Transverse colon (tissue), 4 donors: ENCODE measurements at regions not wholly inside any gene's neighbourhood (a gene's known extent, or its start where the extent isn't known, plus 50 kb on each side); places are given as distances from the start of the nearest gene placed in this dataset.

Source experiments
- DNase-seq: peaks from one replicate; pipeline ENCODE4 v3.0.0-alpha.2; 2019
- H3K27ac ChIP-seq, 4 donors: fragments of 200-600 bp; sonication (generic); 2 replicates each; pipeline ENCODE4 v1.5.1; 2016 to 2018; ENCODE audit warnings: inconsistent platforms in 4 of 4
- H3K27me3 ChIP-seq: fragments of 200-600 bp; sonication (generic); 2 replicates; pipeline ENCODE4 v1.5.1; 2017; ENCODE audit warnings: inconsistent platforms
- H3K36me3 ChIP-seq, 4 donors: fragments of 200-600 bp; sonication (generic); 2 replicates each; pipeline ENCODE4 v1.5.1; 2017 to 2019; ENCODE audit warnings: inconsistent platforms in 4 of 4
- H3K4me1 ChIP-seq, 4 donors: fragments of 200-600 bp; sonication (generic); 2 replicates each; pipeline ENCODE4 v1.5.1; 2017 to 2020; ENCODE audit warnings: inconsistent platforms in 4 of 4
- H3K4me3 ChIP-seq, 4 donors: fragments of 200-600 bp; sonication (generic); 1 replicate in 1 of 4; 2 replicates in 3 of 4; pipeline versions ENCODE4 v1.5.1 to v1.6.1; 2017 to 2019; ENCODE audit warnings: inconsistent platforms in 4 of 4
- H3K9me3 ChIP-seq, 2 donors: fragments of 200-600 bp; sonication (generic); 2 replicates each; pipeline ENCODE4 v1.5.1; 2017 to 2019; ENCODE audit warnings: inconsistent platforms in 2 of 2
- EP300 ChIP-seq: sonication (generic); formaldehyde crosslinking; IDR thresholded peaks from one replicate; pipeline ENCODE4 v1.6.1; 2017; ENCODE audit warnings: antibody characterized with exemption, low read depth
- POLR2A ChIP-seq: fragments of 450-650 bp; IDR thresholded peaks from one replicate; pipeline ENCODE4 v1.6.1; 2016; ENCODE audit warnings: antibody characterized with exemption, mild to moderate bottlenecking, moderate library complexity
- POLR2AphosphoS5 ChIP-seq, 3 donors: sonication (generic); formaldehyde crosslinking; IDR thresholded peaks; one replicate each; pipeline ENCODE4 v1.6.1; 2016; ENCODE audit warnings: antibody characterized with exemption in 3 of 3
- WGBS, 2 donors: methylation state at CpG; one replicate each; pipeline ENCODE4 v1.1.5; 2018; ENCODE audit warnings: low coverage in 1 of 2; 5-methylcytosine and 5-hydroxymethylcytosine counted together
- in situ Hi-C, 4 donors: fragments of 200-750 bp; cut with MboI; loops; one replicate each; pipeline versions ENCODE4 v1.15.0 to v1.15.1; 2017; ENCODE audit warnings: low sequenced_read_pairs in 3 of 4, low pct_ligation_motif_present in 1 of 4, low pct_unique_long_range_greater_than_20kb in 1 of 4
- intact Hi-C: fragments of 100-400 bp; cut with DNase I; formaldehyde crosslinking; loops from one replicate; pipeline ENCODE4 v1.15.1; 2023; ENCODE audit warnings: low total_unique reads
- TF ChIP-seq, protein P1 (sequence below), 5 experiments: fragments of 200-600 bp in 3 of 5; fragments of 450-650 bp in 2 of 5; sonication (generic) in 3 of 5; IDR thresholded peaks; 1 replicate in 2 of 5; 2 replicates in 3 of 5; pipeline ENCODE4 v1.5.1; 2016 to 2017; ENCODE audit warnings: antibody characterized with exemption in 5 of 5, inconsistent platforms in 3 of 5, mild to moderate bottlenecking in 2 of 5, moderate library complexity in 1 of 5

DNA sequence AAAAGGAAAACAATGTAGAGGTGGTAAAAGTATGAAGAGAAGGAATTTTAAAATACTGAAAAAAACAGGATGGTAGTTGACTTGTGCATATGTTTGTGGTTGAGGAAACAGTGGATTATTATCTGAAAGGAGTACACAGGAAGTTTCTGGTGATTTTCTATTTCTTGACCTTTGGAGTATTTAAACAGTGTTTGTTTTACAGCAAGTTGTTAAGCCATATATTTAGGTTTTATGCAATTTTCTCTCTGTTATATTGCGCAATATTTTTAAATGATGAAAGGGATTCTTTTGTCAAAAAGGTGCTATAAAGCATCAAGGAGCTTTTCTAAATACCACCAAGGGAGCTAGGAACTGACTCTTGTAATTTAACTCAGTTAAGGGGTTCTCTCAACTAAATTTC lies 343.1 kb upstream of the MAOA start:
- Histone ChIP-seq H3K27me3 (no peaks in the 10 kb centered on the region), H3K36me3 (no peaks in the 10 kb centered on the region), H3K9me3 (no peaks in the 10 kb centered on the region), H3K4me1 (no peaks in the 10 kb centered on the region), H3K27ac (peak overlapping the region in 2 of 4 donors; percentile 11 to 26), H3K4me3 (no peak overlapping the region)
- TF ChIP-seq POLR2A (no peak), EP300 (no peak), POLR2AphosphoS5 (IDR thresholded peaks at IDR 0.05) (no peak)
- TF ChIP-seq, protein P1, sequence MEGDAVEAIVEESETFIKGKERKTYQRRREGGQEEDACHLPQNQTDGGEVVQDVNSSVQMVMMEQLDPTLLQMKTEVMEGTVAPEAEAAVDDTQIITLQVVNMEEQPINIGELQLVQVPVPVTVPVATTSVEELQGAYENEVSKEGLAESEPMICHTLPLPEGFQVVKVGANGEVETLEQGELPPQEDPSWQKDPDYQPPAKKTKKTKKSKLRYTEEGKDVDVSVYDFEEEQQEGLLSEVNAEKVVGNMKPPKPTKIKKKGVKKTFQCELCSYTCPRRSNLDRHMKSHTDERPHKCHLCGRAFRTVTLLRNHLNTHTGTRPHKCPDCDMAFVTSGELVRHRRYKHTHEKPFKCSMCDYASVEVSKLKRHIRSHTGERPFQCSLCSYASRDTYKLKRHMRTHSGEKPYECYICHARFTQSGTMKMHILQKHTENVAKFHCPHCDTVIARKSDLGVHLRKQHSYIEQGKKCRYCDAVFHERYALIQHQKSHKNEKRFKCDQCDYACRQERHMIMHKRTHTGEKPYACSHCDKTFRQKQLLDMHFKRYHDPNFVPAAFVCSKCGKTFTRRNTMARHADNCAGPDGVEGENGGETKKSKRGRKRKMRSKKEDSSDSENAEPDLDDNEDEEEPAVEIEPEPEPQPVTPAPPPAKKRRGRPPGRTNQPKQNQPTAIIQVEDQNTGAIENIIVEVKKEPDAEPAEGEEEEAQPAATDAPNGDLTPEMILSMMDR (IDR thresholded peaks at IDR 0.05): no peak
- no peak for DNase-seq
- intact Hi-C loops (no loop called here), in situ Hi-C loops (no loop called here)
- WGBS, 2 donors: 56 to 58% methylated on average over 1 of the region's 1 CpG

DNA sequence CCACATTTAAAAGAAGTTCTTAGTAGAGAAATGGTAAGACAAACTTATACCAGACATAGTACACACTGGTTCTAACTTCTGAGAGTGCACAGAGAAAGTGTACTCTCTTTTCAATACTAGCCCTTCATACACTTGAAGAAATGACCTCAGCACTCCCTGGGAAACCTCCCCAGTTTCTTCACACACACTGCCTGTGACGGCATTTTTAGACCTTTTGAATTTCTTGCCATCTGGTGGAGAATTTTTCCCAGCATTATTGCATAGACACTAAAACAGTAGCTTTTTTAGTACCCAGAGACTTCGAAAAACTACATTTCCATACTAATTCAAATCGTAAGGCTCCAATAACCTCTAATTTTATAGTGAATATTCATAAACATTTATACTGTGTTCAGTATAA lies 341.6 kb upstream of the MAOA start:
- no peaks in the 10 kb centered on the region for H3K9me3 ChIP-seq
- H3K27me3 ChIP-seq: no peaks in the 10 kb centered on the region
- no peak for DNase-seq
- intact Hi-C loops (no loop called here), in situ Hi-C loops (no loop called here)
- no peaks in the 10 kb centered on the region for H3K36me3 ChIP-seq
- TF ChIP-seq EP300: no peak
- TF ChIP-seq, protein P1 (IDR thresholded peaks at IDR 0.05): no peak
- TF ChIP-seq POLR2AphosphoS5 (IDR thresholded peaks at IDR 0.05): no peak
- no peak for TF ChIP-seq POLR2A
- H3K4me3 ChIP-seq: no peak overlapping the region
- H3K4me1 ChIP-seq: no peaks in the 10 kb centered on the region
- no peak overlapping the region for H3K27ac ChIP-seq
- 70 to 100% methylated on average over 1 to 3 of the region's 3 CpGs for WGBS, 2 donors

DNA sequence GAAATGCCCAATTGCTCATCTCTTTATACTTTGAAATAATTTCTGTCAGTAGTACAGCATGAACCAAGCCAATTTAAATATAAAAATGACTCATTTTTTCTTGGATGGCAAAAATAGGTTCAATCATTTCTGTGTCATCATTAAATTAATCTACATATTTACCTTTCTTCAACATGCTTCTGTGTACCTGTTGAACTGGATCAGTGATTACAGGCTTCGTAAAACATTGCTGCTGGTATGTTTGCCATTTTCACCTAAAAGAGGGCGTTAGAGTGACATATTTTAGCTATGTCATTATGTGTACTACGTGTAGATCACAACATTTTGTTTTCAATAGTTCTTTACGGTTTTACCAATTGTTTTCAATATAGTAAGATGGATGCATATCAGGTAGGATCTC lies 340.5 kb upstream of the MAOA start:
- no peak overlapping the region for H3K27ac ChIP-seq
- H3K9me3 ChIP-seq: no peaks in the 10 kb centered on the region
- no peaks in the 10 kb centered on the region for H3K4me1 ChIP-seq
- no peaks in the 10 kb centered on the region for H3K27me3 ChIP-seq
- DNase-seq: no peak
- no peak for TF ChIP-seq POLR2A
- TF ChIP-seq POLR2AphosphoS5 (IDR thresholded peaks at IDR 0.05): no peak
- TF ChIP-seq, protein P1 (IDR thresholded peaks at IDR 0.05): no peak
- TF ChIP-seq EP300: no peak
- intact Hi-C loops (no loop called here), in situ Hi-C loops (no loop called here)
- 57 to 80% methylated on average over 2 to 4 of the region's 4 CpGs for WGBS, 2 donors
- H3K36me3 ChIP-seq: no peaks in the 10 kb centered on the region
- H3K4me3 ChIP-seq: no peak overlapping the region

DNA sequence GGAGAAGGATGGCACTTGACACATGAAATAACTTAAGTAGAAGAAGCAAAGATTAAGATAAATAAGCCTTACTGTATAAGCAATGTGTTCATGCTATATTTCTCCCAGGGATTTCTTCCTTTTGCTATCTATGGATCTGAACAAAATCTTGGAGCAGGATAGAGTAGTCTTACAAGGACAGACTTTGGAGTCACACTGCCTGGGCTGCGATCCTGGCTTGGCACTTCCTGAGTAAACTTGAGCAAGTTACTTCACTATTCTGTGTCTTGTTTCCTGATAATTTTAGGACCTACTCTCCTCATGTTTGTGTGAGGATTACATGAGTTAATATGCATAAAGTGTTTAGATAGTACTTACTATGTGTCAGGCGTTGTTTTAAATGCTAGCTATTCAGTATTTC lies 340.0 kb upstream of the MAOA start:
- Histone ChIP-seq H3K4me1 (no peaks in the 10 kb centered on the region), H3K9me3 (no peaks in the 10 kb centered on the region), H3K36me3 (no peaks in the 10 kb centered on the region), H3K4me3 (no peak overlapping the region), H3K27me3 (no peaks in the 10 kb centered on the region), H3K27ac (no peak overlapping the region)
- DNase-seq: no peak
- in situ Hi-C loops: no loop called here
- TF ChIP-seq EP300 (no peak), POLR2AphosphoS5 (IDR thresholded peaks at IDR 0.05) (no peak), POLR2A (no peak)
- TF ChIP-seq, protein P1 (IDR thresholded peaks at IDR 0.05): no peak
- intact Hi-C loops: no loop called here
- WGBS, 2 donors: 60 to 65% methylated on average over 1 to 2 of the region's 2 CpGs
